ENCODE measurements at regions not wholly inside any gene's neighbourhood (a gene's known extent, or its start where the extent isn't known, plus 50 kb on each side); places are given as distances from the start of the nearest gene placed in this dataset.

DNA sequence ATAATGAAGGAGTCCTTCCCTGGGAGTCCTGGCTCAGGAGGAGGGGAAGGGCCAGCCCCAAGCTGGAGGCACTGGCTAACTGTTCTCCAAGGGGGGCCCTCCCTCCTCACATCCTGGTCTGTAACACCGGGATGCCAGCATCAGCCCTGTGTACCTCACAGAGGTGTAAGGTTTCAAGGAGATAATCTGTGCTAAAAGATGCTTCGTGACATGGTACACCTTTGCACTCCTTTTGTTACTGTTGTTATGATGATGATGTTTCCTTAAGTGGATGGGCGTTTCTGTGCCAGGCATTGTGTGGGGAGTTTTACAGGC lies 236.7 kb upstream of the TNRC6C start:
- 49% methylated on average over 3 of the region's 3 CpGs; no CpG with 5 or more reads in 1 of the 2 experiments for WGBS, 2 experiments (ENCODE audit: extremely low coverage in 1 of 2, insufficient coverage in 1 of 2, insufficient read length in 1 of 2, insufficient replicate concordance in 2 of 2, low coverage in 1 of 2, low lambda C conversion rate in 2 of 2, missing lambda C conversion rate in 1 of 2)
- FAIRE-seq, result no peak
- POLR2A ChIA-PET (ENCODE audit: partially characterized antibody), result no interaction called here

More for the DNA sequence above, 236.7 kb upstream of the TNRC6C start:
- H3K4me2 ChIP-seq (ENCODE audit: insufficient read depth in 1 of 2, low read depth in 2 of 2, low read length in 2 of 2), result no peak overlapping the region
- no peak overlapping the region for H3K14ac ChIP-seq (ENCODE audit: insufficient read length)
- no peak overlapping the region for H3K56ac ChIP-seq (replicated peaks; ENCODE audit: insufficient read length, low read depth, low read length)
- no peak overlapping the region for H2BK15ac ChIP-seq (ENCODE audit: low read length)
- H3K27ac ChIP-seq (ENCODE audit: low read depth, low read length), result no peak overlapping the region
- no peak overlapping the region for H2BK120ac ChIP-seq (replicated peaks; ENCODE audit: low read depth, low read length)
- 0 out of 4 replicates have a peak, but pooled peaks cover 0 to 5% of the 10 kb centered on the region in 2 experiments for H3K9me3 ChIP-seq (ENCODE audit: insufficient read depth in 2 of 2, low read depth in 1 of 2, low read length in 1 of 2)
- no peak overlapping the region for H3K23ac ChIP-seq (ENCODE audit: insufficient read length)
- no peaks in the 10 kb centered on the region for H3K36me3 ChIP-seq (ENCODE audit: control insufficient read depth in 2 of 4, insufficient read depth in 4 of 4, low read length in 3 of 4)
- no peak for DNase-seq (ENCODE audit: low read depth in 1 of 2, low spot score in 2 of 2)
- no peak overlapping the region for H2AFZ ChIP-seq (ENCODE audit: low read length)
- no peak for TF ChIP-seq RXRA (IDR thresholded peaks at IDR 0.05; ENCODE audit: insufficient read depth, low read depth, low read length)
- no peak for TF ChIP-seq MAFK (IDR thresholded peaks at IDR 0.05; ENCODE audit: low read depth, low read length)
- no peak for TF ChIP-seq TEAD4 (IDR thresholded peaks at IDR 0.05; ENCODE audit: low read depth, low read length)
- H2AK5ac ChIP-seq (ENCODE audit: low read depth, low read length), result no peak overlapping the region
- peaks cover 0 to 6% (median 2%) of the 10 kb centered on the region in 4 experiments; a peak in 6 of 7 replicates for H3K4me1 ChIP-seq (replicated peaks in 1 of 4; ENCODE audit: control insufficient read depth in 3 of 4, insufficient read depth in 4 of 4, low read length in 3 of 4)
- CTCF ChIA-PET (ENCODE audit: partially characterized antibody), result no interaction called here
- no peak overlapping the region for H3K4ac ChIP-seq (replicated peaks; ENCODE audit: insufficient read length, low read depth, low read length)
- H3K27me3 ChIP-seq (replicated peaks in 1 of 4; ENCODE audit: control insufficient read depth in 3 of 4, extremely low read depth in 1 of 4, insufficient read depth in 3 of 4, low read length in 3 of 4), result peaks cover 0 to 2% (median 0%) of the 10 kb centered on the region in 4 experiments; a peak in 2 of 7 replicates
- H2BK12ac ChIP-seq (ENCODE audit: low read depth, low read length), result 0 out of 2 replicates have a peak overlapping the region, but pooled peaks have one; percentile 50
- H3K79me2 ChIP-seq (ENCODE audit: control insufficient read depth in 1 of 2, insufficient read depth in 2 of 2, low read length in 2 of 2), result no peaks in the 10 kb centered on the region
- no peak overlapping the region for H4K5ac ChIP-seq (ENCODE audit: insufficient read length, low read depth, low read length)
- peaks cover 0 to 8% of the 10 kb centered on the region in 2 experiments for H4K20me1 ChIP-seq (replicated peaks in 1 of 2; ENCODE audit: control insufficient read depth in 1 of 2, insufficient read depth in 2 of 2, low read length in 2 of 2)
- H3K23me2 ChIP-seq (ENCODE audit: low read depth, low read length), result peaks cover 3% of the 10 kb centered on the region; the same call in 1 of the 2 replicates
- H2BK20ac ChIP-seq (ENCODE audit: low read length), result no peak overlapping the region
- H3K9ac ChIP-seq (replicated peaks in 1 of 4; ENCODE audit: extremely low read depth in 1 of 4, low read depth in 3 of 4, low read length in 3 of 4), result no peak overlapping the region
- no peak overlapping the region; the same call in 1 of the 2 replicates for H4K8ac ChIP-seq (ENCODE audit: extremely low read depth, insufficient read depth, low read length)
- H3K18ac ChIP-seq (ENCODE audit: extremely low read depth, low read length), result no peak overlapping the region
- no peak overlapping the region for H3K4me3 ChIP-seq (ENCODE audit: extremely low read depth in 1 of 4, insufficient read depth in 2 of 4, low read depth in 3 of 4, low read length in 4 of 4)
- no peaks in the 10 kb centered on the region for H3K79me1 ChIP-seq (ENCODE audit: low read depth, low read length)
- no peak overlapping the region for H4K91ac ChIP-seq (replicated peaks; ENCODE audit: insufficient read length, low read length)
- H2BK5ac ChIP-seq (ENCODE audit: low read depth, low read length), result no peak overlapping the region
